Peyer's patch (tissue), 4 donors: ENCODE measurements at regions not wholly inside any gene's neighbourhood (a gene's known extent, or its start where the extent isn't known, plus 50 kb on each side); places are given as distances from the start of the nearest gene placed in this dataset.

Experiments
- POLR2A ChIP-seq, 2 donors: fragments of 450-650 bp; IDR thresholded peaks; one replicate each; pipeline ENCODE4 v1.5.1; 2017; ENCODE audit warnings: antibody characterized with exemption in 2 of 2, mild to moderate bottlenecking in 2 of 2, moderate library complexity in 2 of 2
- TF ChIP-seq, protein P1 (sequence below), 6 experiments: fragments of 450-650 bp in 4 of 6; fragments of 200-600 bp in 2 of 6; sonication (generic) in 1 of 6; IDR thresholded peaks; one replicate each; pipeline ENCODE4 v1.5.1; 2017 to 2019; ENCODE audit warnings: antibody characterized with exemption in 6 of 6, mild to moderate bottlenecking in 3 of 6, moderate library complexity in 1 of 6

DNA sequence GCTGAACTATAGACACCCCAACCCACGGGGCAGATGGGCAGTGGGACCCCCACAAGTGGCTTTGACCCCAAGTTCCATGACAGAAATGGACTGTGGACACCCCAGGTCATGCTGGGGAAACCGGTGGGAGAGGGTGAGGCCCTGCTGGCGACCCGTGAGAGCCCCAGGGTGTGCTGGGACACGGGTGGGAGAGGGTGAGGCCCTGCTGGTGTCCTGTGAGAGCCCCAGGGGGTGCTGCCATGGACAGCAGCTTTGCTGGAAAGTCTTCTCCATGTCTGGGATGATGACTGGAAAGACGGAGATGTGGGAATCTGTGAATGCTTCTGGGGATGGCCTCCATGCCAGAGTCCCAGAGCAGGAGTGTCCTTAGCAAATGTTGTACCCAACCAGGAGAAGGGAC lies 148.4 kb downstream of the URI1 start:
- TF ChIP-seq POLR2A (IDR thresholded peaks at IDR 0.05) = no peak
- TF ChIP-seq, protein P1, sequence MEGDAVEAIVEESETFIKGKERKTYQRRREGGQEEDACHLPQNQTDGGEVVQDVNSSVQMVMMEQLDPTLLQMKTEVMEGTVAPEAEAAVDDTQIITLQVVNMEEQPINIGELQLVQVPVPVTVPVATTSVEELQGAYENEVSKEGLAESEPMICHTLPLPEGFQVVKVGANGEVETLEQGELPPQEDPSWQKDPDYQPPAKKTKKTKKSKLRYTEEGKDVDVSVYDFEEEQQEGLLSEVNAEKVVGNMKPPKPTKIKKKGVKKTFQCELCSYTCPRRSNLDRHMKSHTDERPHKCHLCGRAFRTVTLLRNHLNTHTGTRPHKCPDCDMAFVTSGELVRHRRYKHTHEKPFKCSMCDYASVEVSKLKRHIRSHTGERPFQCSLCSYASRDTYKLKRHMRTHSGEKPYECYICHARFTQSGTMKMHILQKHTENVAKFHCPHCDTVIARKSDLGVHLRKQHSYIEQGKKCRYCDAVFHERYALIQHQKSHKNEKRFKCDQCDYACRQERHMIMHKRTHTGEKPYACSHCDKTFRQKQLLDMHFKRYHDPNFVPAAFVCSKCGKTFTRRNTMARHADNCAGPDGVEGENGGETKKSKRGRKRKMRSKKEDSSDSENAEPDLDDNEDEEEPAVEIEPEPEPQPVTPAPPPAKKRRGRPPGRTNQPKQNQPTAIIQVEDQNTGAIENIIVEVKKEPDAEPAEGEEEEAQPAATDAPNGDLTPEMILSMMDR (IDR thresholded peaks at IDR 0.05) = no peak
